ENCODE measurements at regions not wholly inside any gene's neighbourhood (a gene's known extent, or its start where the extent isn't known, plus 50 kb on each side); places are given as distances from the start of the nearest gene placed in this dataset.

DNA sequence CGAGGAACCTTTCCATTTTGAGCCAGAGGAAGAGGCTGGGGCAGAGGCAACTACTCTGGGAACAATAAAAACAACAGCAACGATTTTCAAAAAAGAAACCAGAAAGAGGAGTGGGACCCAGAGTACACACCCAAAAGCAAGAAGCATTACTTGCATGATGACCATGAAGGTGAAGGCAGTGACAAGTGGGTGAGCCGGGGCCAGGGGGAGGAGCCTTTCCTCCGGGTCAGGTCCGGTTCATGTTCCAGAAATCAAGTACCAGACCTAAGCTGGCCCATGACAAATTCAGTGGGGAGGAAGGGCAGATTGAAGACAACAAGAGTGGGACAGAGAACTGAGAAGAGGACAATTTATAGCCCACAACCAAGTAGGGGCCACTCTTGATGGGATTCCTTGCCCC is 77.2 kb upstream of the STT3B start:
- TF ChIP-seq ZFX (IDR thresholded peaks at IDR 0.05; ENCODE audit: borderline replicate concordance), result no peak
- TF ChIP-seq, protein P1, sequence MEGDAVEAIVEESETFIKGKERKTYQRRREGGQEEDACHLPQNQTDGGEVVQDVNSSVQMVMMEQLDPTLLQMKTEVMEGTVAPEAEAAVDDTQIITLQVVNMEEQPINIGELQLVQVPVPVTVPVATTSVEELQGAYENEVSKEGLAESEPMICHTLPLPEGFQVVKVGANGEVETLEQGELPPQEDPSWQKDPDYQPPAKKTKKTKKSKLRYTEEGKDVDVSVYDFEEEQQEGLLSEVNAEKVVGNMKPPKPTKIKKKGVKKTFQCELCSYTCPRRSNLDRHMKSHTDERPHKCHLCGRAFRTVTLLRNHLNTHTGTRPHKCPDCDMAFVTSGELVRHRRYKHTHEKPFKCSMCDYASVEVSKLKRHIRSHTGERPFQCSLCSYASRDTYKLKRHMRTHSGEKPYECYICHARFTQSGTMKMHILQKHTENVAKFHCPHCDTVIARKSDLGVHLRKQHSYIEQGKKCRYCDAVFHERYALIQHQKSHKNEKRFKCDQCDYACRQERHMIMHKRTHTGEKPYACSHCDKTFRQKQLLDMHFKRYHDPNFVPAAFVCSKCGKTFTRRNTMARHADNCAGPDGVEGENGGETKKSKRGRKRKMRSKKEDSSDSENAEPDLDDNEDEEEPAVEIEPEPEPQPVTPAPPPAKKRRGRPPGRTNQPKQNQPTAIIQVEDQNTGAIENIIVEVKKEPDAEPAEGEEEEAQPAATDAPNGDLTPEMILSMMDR (IDR thresholded peaks at IDR 0.05), result no peak

DNA sequence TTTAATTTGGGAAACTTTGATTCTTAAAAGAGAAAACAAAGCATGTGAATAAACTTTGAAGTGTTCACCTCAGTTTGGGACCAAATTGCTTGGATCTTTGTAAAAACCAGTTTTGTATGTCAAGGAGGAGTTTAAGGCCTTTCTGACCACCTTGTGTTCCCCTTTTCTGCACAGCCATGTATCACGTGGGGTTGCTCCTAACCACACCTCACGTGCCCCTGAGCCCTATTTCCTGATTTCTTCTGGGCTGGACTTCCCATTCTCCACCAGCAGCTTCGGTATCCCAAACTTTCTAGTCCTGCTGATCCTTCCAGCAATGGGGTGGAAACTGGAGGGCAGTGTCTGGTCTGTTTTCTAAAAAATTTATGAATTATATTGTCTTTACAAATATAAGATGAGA is 76.4 kb upstream of the STT3B start:
- TF ChIP-seq ZFX (IDR thresholded peaks at IDR 0.05; ENCODE audit: borderline replicate concordance), result no peak
- TF ChIP-seq, protein P1 (IDR thresholded peaks at IDR 0.05), result no peak
- no peak overlapping the region for H3K27ac ChIP-seq

More for the DNA sequence above, 77.2 kb upstream of the STT3B start:
- H3K27ac ChIP-seq, result no peak overlapping the region

DNA sequence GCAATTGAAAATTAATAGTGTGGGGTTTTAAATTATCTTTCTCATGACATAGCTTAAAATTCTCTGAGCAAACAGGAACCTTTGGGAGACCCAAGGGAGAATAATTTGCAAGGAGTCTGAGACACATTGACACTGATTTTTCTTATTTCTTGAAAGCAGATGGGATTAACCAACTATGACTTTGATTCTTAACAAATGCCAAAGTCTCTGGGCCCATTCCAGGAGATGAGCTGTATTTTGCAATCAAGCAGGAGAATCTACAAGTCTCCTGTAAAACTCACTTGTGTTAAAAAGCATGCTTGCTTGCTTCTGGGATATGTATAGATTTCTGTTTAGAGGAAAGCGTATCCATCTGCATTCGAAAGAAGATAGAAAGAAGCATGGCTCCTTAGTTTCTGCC is 71.3 kb upstream of the STT3B start:
- H3K27ac ChIP-seq, result no peak overlapping the region
- TF ChIP-seq, protein P1 (IDR thresholded peaks at IDR 0.05), result no peak
- no peak for TF ChIP-seq ZFX (IDR thresholded peaks at IDR 0.05; ENCODE audit: borderline replicate concordance)

DNA sequence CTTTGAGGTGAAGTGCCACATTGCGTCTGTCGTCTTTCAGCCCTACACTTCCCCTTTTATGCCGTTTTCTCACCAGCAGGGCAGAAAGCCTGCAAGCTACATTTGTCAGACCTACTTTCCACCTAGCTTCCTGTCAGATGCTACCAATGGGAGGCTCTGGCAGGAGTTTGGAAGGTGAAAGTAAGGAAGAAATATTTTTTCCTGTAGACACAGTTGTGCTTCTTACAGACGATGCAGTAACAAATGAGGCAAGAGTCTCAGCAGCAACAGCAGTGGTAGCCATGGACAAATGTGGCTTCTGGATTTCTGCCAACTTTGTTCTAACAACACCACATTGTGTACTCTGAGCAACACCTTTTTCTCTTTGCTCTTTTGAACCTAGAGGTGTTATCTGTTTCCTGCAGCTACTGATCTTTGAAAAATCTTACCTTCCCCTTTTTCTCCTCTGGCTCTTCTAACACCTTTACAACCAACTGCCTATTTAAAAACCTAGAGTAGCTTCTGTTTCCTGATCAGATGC is 70.6 kb upstream of the STT3B start:
- H3K27ac ChIP-seq, result no peak overlapping the region
- TF ChIP-seq ZFX (IDR thresholded peaks at IDR 0.05; ENCODE audit: borderline replicate concordance), result no peak
- TF ChIP-seq, protein P1 (IDR thresholded peaks at IDR 0.05), result no peak

DNA sequence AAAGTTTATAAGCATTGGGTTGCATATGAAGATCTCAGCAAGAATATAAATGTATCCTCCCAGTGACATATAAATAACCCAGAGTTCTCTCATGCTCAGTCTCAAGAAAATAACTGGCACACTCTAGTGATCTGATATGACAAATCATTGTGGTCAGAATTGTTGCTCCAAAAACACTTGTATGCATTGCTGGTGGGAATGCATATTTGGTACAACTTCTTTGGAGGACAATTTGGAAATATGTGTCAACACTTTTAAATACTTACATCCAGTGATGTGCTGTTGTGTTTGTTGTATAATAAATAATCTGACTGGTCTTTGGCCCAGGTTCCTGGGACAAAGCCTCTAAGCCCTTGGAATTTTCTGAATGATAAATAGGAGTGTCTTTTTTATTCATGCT is 66.7 kb upstream of the STT3B start:
- H3K27ac ChIP-seq, result no peak overlapping the region
- TF ChIP-seq ZFX (IDR thresholded peaks at IDR 0.05; ENCODE audit: borderline replicate concordance), result no peak
- TF ChIP-seq, protein P1 (IDR thresholded peaks at IDR 0.05), result no peak

DNA sequence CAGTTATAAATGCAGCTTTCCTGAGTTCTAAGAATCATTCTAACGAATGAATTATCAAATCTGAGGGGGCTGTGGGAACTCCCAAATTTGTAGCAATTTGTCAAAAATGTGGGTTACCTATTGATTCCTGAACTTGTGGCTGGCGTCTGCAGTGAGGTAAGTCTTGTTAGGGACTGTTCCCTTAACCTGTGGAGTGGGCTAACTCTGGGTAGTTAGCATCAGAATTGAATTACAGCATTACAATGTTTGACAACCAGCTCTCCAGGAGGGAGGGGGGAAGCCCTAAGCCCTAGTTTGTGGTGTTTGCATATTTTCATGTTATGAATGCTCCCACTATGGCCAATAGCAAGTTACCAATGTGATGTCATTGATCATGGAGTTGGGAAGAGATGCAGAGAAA is 65.9 kb upstream of the STT3B start:
- no peak for TF ChIP-seq ZFX (IDR thresholded peaks at IDR 0.05; ENCODE audit: borderline replicate concordance)
- TF ChIP-seq, protein P1 (IDR thresholded peaks at IDR 0.05), result no peak
- no peak overlapping the region for H3K27ac ChIP-seq

DNA sequence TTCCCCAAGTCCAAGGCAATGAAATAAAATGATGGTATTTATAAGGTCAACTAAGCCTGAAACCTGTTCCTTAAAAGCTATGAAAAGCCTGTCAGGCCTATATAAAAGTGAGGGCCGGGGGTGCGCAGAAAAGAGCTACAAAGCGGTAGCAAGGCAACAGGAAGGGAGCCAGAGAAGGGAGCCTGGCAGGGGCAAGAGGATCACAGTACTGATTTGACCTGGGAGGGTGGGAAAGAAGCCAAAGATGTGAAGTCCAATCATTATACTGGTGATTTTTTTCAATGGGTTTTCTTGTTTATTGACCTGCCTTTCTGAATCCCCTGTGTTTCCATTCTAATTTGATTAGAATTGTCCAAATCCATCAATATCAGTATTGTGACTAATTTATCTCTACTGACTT is 64.3 kb upstream of the STT3B start:
- TF ChIP-seq, protein P1 (IDR thresholded peaks at IDR 0.05), result no peak
- no peak for TF ChIP-seq ZFX (IDR thresholded peaks at IDR 0.05; ENCODE audit: borderline replicate concordance)
- no peak overlapping the region for H3K27ac ChIP-seq
